ENCODE measurements at regions not wholly inside any gene's neighbourhood (a gene's known extent, or its start where the extent isn't known, plus 50 kb on each side); places are given as distances from the start of the nearest gene placed in this dataset.

DNA sequence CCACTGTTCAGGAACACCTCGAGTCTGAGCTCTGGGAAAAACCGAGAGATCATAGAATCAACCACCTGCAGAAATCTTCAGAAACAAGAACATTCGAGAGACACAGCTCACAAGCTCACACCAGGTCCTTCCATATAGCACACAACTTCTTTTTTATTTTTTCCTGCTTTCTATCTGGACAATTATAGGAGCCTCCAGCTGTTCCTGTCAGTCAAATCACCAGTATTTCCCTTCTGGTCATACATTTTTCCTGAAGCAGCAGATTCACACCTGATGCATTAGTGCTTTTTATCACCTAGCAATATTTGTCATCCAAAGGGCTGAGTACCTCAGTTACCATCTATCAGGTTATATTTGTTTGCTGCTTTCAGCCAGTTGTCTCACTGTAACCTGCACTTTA is 323.5 kb downstream of the FOXO1 start:
- CTCF ChIA-PET = interaction anchor here (1.5 kb wide), 1 partner anchor 214 kb away, joined by 3 read pairs; no protein-coding TSS in a partner anchor

DNA sequence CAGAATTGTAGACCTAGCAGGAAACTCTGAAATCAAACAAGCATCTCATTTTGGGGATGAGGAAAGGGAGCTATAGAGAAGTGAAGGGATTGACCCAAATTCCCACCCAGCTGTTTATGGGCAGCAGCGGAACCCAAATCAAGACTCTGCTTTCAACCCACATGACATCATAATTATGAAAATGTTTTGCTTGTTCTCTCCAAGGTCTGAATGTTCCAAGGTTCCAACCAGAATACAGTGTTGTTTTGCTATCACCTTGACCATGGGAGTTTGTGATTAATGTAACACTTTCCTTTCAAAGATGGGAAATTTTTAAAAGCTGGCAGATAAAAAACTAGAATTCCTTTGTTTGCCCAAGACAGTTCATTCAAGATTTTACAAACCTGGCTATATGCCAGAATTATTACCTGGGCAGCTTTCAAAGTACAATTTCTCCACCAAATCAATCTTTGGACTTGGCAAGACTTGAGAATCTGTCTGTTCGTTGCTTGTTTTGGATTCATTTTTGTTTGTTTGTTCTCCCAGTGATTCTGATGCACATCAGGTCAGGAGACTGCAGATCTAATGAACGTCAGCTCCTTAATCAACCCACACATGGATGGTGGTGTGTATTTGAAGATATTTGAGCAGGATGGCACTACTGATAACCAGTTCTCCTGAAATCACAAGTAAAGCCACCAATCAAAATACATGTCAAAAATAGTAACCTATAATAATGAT is 322.7 kb downstream of the FOXO1 start:
- TF ChIP-seq CTCF (IDR thresholded peaks at IDR 0.05; ENCODE audit: insufficient read depth, low read depth, low read length) = no peak
- POLR2A ChIA-PET = no interaction called here
- CTCF ChIA-PET = interaction anchor here (1.5 to 2.1 kb wide), 2 partner anchors 9 to 215 kb away, joined by 3 to 6 read pairs; no protein-coding TSS in a partner anchor
- no peak for DNase-seq (ENCODE audit: low read depth)
- no peaks in the 10 kb centered on the region for H3K27me3 ChIP-seq (ENCODE audit: control insufficient read depth, insufficient read depth, low read length)
- no peaks in the 10 kb centered on the region for H3K36me3 ChIP-seq (ENCODE audit: control insufficient read depth, insufficient read depth, low read length)
- H3K4me3 ChIP-seq (ENCODE audit: low read depth, low read length) = no peak overlapping the region

More for the DNA sequence above, 323.5 kb downstream of the FOXO1 start:
- no peaks in the 10 kb centered on the region for H3K36me3 ChIP-seq (ENCODE audit: control insufficient read depth, insufficient read depth, low read length)
- no peak overlapping the region for H3K4me3 ChIP-seq (ENCODE audit: low read depth, low read length)
- no peaks in the 10 kb centered on the region for H3K27me3 ChIP-seq (ENCODE audit: control insufficient read depth, insufficient read depth, low read length)
- POLR2A ChIA-PET = no interaction called here
- no peak for TF ChIP-seq CTCF (IDR thresholded peaks at IDR 0.05; ENCODE audit: insufficient read depth, low read depth, low read length)
- no peak for DNase-seq (ENCODE audit: low read depth)

GRCh38 chr13:40344270-40345148 is 321.9 kb downstream of the FOXO1 start:
- CTCF ChIA-PET = interaction anchor here (1.2 to 2.1 kb wide), 2 partner anchors 8 to 275 kb away, joined by 3 to 6 read pairs; no protein-coding TSS in a partner anchor
- Histone ChIP-seq H3K27me3 (ENCODE audit: control insufficient read depth, insufficient read depth, low read length) (no peaks in the 10 kb centered on the region), H3K36me3 (ENCODE audit: control insufficient read depth, insufficient read depth, low read length) (no peaks in the 10 kb centered on the region), H3K4me3 (ENCODE audit: low read depth, low read length) (no peak overlapping the region)
- DNase-seq (ENCODE audit: low read depth) = no peak
- POLR2A ChIA-PET = no interaction called here
- TF ChIP-seq CTCF (IDR thresholded peaks at IDR 0.05; ENCODE audit: insufficient read depth, low read depth, low read length) = no peak

- DNase-seq (ENCODE audit: low read depth) = no peak
- no peaks in the 10 kb centered on the region for H3K36me3 ChIP-seq (ENCODE audit: control insufficient read depth, insufficient read depth, low read length)
- TF ChIP-seq CTCF (IDR thresholded peaks at IDR 0.05; ENCODE audit: insufficient read depth, low read depth, low read length) = no peak
- POLR2A ChIA-PET = no interaction called here
- CTCF ChIA-PET = interaction anchor here (1.2 to 2.1 kb wide), 2 partner anchors 7 to 276 kb away, joined by 3 to 6 read pairs; no protein-coding TSS in a partner anchor
- no peaks in the 10 kb centered on the region for H3K27me3 ChIP-seq (ENCODE audit: control insufficient read depth, insufficient read depth, low read length)
- H3K4me3 ChIP-seq (ENCODE audit: low read depth, low read length) = no peak overlapping the region
These were observed 321.3 kb downstream of the FOXO1 start for GRCh38 chr13:40345149-40345514.

DNA sequence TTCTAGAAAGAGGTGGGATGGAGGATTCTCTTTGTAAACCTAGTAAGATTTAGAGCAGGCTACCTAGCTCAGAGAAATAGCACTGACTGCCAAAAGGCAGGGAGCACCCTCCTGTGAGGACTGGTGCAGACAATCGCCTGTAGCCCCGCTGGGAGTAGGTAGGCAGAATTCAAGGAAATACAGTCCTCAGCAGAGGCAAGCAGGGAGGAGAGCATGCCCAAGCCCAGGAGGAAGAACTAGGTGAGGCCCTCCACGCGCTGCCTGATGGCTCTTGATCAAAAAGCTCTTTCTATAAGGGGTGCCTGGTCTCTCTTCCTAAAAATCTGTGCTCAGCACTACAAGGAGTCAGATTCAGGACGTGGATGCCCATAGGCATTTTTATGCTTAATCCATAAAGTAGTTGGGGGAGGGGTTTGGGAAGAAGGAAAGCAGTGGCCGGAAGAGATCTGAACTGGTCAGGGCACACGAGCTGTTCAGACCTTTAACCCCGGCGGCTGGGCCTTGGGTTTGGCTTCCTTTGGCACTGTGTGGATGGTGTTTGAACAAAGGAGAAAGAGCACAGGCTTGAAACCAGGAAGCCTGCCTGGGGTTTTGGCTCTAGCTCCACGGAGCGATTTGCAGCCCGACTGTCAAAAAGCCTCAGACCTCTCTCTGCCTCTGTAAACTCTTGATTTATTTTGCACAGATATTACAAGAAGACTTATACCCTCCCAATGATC is 320.6 kb downstream of the FOXO1 start:
- POLR2A ChIA-PET = no interaction called here
- TF ChIP-seq CTCF (IDR thresholded peaks at IDR 0.05; ENCODE audit: insufficient read depth, low read depth, low read length) = no peak
- H3K27me3 ChIP-seq (ENCODE audit: control insufficient read depth, insufficient read depth, low read length) = no peaks in the 10 kb centered on the region
- DNase-seq (ENCODE audit: low read depth) = no peak
- H3K4me3 ChIP-seq (ENCODE audit: low read depth, low read length) = no peak overlapping the region
- CTCF ChIA-PET = no interaction called here
- H3K36me3 ChIP-seq (ENCODE audit: control insufficient read depth, insufficient read depth, low read length) = no peaks in the 10 kb centered on the region
